ENCODE measurements at regions not wholly inside any gene's neighbourhood (a gene's known extent, or its start where the extent isn't known, plus 50 kb on each side); places are given as distances from the start of the nearest gene placed in this dataset.

DNA sequence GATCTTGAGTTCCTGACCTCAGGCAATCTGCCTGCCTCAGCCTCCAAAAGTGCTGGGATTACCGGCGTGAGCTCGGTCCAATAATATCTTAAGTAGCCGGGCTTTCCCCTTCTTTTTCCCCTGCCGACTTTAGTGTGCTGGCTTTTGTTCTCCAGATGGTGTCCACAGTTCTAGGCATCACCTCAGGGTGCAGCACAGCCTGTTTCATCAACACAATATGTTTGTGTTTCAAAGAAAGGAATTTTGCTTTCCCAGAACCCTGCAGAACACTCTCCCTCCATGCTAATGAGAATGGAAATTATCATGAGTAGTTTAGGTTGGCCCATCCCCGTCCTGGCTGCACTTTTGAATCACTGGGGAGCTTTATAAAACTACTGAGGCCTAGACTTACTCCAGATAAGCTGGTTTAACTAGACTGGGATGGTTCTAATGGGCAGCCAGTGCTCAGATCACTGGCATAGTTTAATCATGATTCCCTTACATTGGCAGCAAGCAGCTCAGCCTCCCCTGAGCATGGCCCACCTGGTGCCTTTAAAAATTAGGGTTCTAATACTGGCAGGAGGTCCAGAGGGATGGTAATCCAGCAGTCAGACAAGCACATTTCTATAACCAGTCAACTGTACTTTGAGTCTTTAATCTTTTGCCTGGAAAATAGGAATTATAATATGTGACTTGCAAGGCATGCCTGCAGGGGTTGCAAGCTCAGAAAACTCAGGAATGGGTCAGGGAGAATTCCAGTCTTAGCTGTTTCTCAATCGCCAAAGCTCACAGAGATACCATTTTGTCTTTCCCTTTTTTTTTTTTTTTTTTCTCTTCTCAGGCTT, 127.6 kb upstream of the RASGRP1 start:
- Histone ChIP-seq H3K9me3 (no peaks in the 10 kb centered on the region), H3K4me3 (no peak overlapping the region), H3K27ac (peak overlapping the region in 1 of 2 donors; percentile 20), H3K36me3 (no peaks in the 10 kb centered on the region), H3K27me3 (replicated peaks; ENCODE audit: insufficient read depth) (no peaks in the 10 kb centered on the region), H3K4me1 (ENCODE audit: control insufficient read depth in 1 of 2, low read depth in 2 of 2) (peaks cover 4 to 10% of the 10 kb centered on the region in 2 donors)
- no peak for DNase-seq (ENCODE audit: low spot score)
- TF ChIP-seq, protein P1, sequence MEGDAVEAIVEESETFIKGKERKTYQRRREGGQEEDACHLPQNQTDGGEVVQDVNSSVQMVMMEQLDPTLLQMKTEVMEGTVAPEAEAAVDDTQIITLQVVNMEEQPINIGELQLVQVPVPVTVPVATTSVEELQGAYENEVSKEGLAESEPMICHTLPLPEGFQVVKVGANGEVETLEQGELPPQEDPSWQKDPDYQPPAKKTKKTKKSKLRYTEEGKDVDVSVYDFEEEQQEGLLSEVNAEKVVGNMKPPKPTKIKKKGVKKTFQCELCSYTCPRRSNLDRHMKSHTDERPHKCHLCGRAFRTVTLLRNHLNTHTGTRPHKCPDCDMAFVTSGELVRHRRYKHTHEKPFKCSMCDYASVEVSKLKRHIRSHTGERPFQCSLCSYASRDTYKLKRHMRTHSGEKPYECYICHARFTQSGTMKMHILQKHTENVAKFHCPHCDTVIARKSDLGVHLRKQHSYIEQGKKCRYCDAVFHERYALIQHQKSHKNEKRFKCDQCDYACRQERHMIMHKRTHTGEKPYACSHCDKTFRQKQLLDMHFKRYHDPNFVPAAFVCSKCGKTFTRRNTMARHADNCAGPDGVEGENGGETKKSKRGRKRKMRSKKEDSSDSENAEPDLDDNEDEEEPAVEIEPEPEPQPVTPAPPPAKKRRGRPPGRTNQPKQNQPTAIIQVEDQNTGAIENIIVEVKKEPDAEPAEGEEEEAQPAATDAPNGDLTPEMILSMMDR (IDR thresholded peaks at IDR 0.05): no peak
- no peak for ATAC-seq (ENCODE audit: insufficient number of reproducible peaks, low FRiP score, low read depth)

DNA sequence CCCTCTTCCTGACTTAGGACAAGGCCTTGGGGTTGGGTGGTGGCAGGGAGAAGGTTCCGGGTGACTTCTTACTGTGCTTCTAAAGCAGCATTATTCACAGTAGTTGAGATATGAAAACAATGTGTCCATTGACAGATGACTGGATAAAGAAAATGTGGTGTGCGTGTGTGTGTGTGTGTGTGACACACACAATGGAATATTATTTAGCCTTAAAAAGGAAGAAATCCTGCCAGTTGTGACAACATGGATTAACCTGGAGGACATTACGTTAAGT, 128.1 kb upstream of the RASGRP1 start:
- no peaks in the 10 kb centered on the region for H3K9me3 ChIP-seq
- H3K4me1 ChIP-seq (ENCODE audit: control insufficient read depth in 1 of 2, low read depth in 2 of 2): peaks cover 4 to 10% of the 10 kb centered on the region in 2 donors
- H3K27me3 ChIP-seq (replicated peaks; ENCODE audit: insufficient read depth): no peaks in the 10 kb centered on the region
- H3K36me3 ChIP-seq: no peaks in the 10 kb centered on the region
- no peak for DNase-seq (ENCODE audit: low spot score)
- TF ChIP-seq, protein P1 (IDR thresholded peaks at IDR 0.05): no peak
- H3K4me3 ChIP-seq: no peak overlapping the region
- no peak overlapping the region for H3K27ac ChIP-seq
- ATAC-seq (ENCODE audit: insufficient number of reproducible peaks, low FRiP score, low read depth): no peak

DNA sequence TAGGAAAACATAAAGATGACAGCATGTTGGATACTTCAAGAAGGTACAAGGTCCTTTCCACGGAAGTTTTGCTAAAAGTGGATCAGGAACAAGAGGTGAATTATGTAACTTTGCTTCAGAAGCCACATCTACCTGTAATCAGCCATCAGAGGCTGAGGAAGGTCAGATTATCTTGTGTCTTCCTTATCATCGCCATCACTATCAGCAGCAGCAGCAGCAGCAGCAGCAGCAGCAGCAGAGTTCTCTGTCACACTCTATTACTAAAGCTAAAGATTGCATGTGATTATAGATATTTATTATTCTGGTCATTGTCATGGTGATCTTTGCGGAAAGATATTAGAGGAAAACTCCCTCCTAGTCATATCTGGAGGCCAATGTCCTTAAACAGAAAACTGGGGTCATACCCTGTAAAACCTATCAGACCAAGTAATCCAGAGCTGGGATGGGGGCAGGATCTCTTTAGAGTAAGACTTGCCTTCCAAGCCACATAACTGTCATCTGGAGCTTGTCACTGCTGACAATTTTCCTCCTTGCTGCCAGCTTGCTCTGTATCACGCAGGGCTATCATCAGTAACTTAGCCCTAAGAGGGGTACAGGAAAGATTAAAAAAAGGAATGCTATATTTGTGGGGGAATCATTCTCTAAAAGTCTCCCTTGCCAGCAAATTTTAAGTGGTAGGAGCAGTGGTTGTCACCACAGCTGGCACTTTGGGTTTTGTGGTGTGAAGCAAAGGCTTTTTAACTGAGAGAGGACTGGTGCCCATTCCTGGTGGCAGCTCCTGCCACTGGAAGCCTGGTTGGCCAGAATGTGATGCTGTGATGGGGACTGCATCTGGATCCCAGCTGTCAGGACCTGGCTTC, 130.9 kb upstream of the RASGRP1 start:
- Histone ChIP-seq H3K9me3 (no peaks in the 10 kb centered on the region), H3K4me3 (no peak overlapping the region), H3K4me1 (ENCODE audit: control insufficient read depth in 1 of 2, low read depth in 2 of 2) (peaks cover 4 to 10% of the 10 kb centered on the region in 2 donors), H3K27ac (no peak overlapping the region), H3K27me3 (replicated peaks; ENCODE audit: insufficient read depth) (no peaks in the 10 kb centered on the region), H3K36me3 (no peaks in the 10 kb centered on the region)
- no peak for DNase-seq (ENCODE audit: low spot score)
- ATAC-seq (ENCODE audit: insufficient number of reproducible peaks, low FRiP score, low read depth): no peak
- TF ChIP-seq, protein P1 (IDR thresholded peaks at IDR 0.05): no peak

DNA sequence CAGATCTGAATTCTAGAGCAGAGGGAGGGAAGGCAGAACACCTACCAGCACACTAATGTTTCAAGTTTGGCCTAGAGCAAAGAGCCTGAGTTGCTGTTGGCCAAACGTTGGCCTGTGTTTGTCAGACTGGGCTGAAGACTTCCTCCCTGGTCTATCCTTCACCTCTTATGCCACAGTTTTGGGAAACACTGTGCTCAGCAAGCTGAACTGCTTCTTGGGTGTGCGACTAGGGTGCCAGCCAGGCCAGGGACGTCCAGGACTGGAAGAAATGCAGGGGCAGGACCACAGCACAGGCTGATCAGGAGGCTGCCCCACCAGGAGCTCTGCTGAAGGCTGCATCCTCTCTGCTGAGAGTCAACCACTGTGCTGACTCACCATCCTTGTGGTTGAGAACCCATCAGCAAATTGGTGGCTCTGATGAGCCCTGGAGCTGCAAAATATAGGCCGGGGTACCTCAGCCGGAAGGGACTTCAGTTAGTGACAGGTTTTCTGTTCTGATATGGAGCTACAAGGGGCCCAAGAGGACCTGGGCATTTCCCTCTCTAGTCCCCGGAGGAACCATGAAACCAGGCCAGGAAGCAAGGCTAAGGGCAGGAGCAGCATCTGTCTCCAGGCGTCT, 131.6 kb upstream of the RASGRP1 start:
- H3K9me3 ChIP-seq: no peaks in the 10 kb centered on the region
- ATAC-seq (ENCODE audit: insufficient number of reproducible peaks, low FRiP score, low read depth) (no peak), DNase-seq (ENCODE audit: low spot score) (no peak)
- peaks cover 4 to 10% of the 10 kb centered on the region in 2 donors for H3K4me1 ChIP-seq (ENCODE audit: control insufficient read depth in 1 of 2, low read depth in 2 of 2)
- H3K27ac ChIP-seq: no peak overlapping the region
- TF ChIP-seq, protein P1 (IDR thresholded peaks at IDR 0.05): no peak
- no peak overlapping the region for H3K4me3 ChIP-seq
- no peaks in the 10 kb centered on the region for H3K27me3 ChIP-seq (replicated peaks; ENCODE audit: insufficient read depth)
- no peaks in the 10 kb centered on the region for H3K36me3 ChIP-seq

All from thoracic aorta (tissue), 2 donors.